Activated B cell treated with CpG ODN at 0.5 μM for 24 hours (primary cell): ENCODE measurements at regions not wholly inside any gene's neighbourhood (a gene's known extent, or its start where the extent isn't known, plus 50 kb on each side); places are given as distances from the start of the nearest gene placed in this dataset.

Source experiments
- ATAC-seq: fragments of 200-7000 bp; cut with Tn5 transposase; one replicate; pipeline ENCODE4 v1.10.0; 2021; ENCODE audit warnings: low read depth, mild to moderate bottlenecking, moderate library complexity
- CTCF ChIA-PET: fragments of 350-600 bp; sonication (Branson Sonifier 250); formaldehyde crosslinking; loops from one replicate; lab custom pipeline; 2021; ENCODE audit warnings: antibody characterized with exemption; lab: Charles Lee
- POLR2A ChIA-PET: fragments of 350-600 bp; sonication (Branson Sonifier 250); formaldehyde crosslinking; loops from one replicate; lab custom pipeline; 2021; ENCODE audit warnings: antibody characterized with exemption; lab: Charles Lee
- DNase-seq: peaks from one replicate; pipeline ENCODE4 v3.0.0; 2022
- H3K27ac Mint-ChIP-seq: one replicate; pipeline ENCODE4 v1.8.0; 2020; ENCODE audit warnings: mixed read lengths
- H3K27me3 Mint-ChIP-seq: one replicate; pipeline ENCODE4 v1.8.0; 2021; ENCODE audit warnings: mixed read lengths
- H3K36me3 Mint-ChIP-seq: one replicate; pipeline ENCODE4 v1.8.0; 2021; ENCODE audit warnings: low read depth, mixed read lengths
- H3K4me1 Mint-ChIP-seq: one replicate; pipeline ENCODE4 v1.8.0; 2021; ENCODE audit warnings: mixed read lengths
- H3K4me3 Mint-ChIP-seq: one replicate; pipeline ENCODE4 v1.8.0; 2020; ENCODE audit warnings: mild to moderate bottlenecking, mixed read lengths
- H3K9me3 Mint-ChIP-seq: one replicate; pipeline ENCODE4 v1.8.0; 2020; ENCODE audit warnings: mixed read lengths
- intact Hi-C: fragments of 100-400 bp; cut with micrococcal nuclease; formaldehyde crosslinking; loops from one replicate; pipeline ENCODE4 v1.15.1; 2024
- TF ChIP-seq, protein P1 (sequence below): fragments of 200-600 bp; IDR thresholded peaks from one replicate; pipeline ENCODE4 v1.8.0; 2022; ENCODE audit warnings: antibody characterized with exemption, mild to moderate bottlenecking

DNA sequence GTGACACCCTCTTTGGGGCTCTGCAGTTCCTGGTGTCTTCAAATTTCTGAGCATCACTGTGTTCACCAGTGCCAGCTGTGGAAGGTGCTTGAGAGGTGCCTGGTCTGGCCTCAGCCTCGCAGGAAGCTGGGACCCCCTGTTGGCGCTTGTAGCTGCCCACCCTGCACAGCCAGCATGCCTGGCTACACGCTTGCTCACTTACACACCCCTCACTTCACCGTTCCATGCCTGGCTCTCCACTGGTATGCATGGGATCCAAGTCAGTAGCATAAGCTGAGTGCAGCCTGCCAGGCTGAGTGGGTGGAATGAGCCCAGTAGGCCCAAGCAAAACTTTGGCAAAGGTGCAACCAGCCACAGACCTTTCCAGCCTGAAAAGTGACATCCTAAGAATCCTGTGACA, 801.4 kb upstream of the PTPRD start:
- intact Hi-C loops = no loop called here
- TF ChIP-seq, protein P1, sequence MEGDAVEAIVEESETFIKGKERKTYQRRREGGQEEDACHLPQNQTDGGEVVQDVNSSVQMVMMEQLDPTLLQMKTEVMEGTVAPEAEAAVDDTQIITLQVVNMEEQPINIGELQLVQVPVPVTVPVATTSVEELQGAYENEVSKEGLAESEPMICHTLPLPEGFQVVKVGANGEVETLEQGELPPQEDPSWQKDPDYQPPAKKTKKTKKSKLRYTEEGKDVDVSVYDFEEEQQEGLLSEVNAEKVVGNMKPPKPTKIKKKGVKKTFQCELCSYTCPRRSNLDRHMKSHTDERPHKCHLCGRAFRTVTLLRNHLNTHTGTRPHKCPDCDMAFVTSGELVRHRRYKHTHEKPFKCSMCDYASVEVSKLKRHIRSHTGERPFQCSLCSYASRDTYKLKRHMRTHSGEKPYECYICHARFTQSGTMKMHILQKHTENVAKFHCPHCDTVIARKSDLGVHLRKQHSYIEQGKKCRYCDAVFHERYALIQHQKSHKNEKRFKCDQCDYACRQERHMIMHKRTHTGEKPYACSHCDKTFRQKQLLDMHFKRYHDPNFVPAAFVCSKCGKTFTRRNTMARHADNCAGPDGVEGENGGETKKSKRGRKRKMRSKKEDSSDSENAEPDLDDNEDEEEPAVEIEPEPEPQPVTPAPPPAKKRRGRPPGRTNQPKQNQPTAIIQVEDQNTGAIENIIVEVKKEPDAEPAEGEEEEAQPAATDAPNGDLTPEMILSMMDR = no peak
- no peaks in the 10 kb centered on the region for H3K27me3 Mint-ChIP-seq
- no peak overlapping the region for H3K4me3 Mint-ChIP-seq
- H3K27ac Mint-ChIP-seq = no peak overlapping the region
- H3K4me1 Mint-ChIP-seq = no peaks in the 10 kb centered on the region
- peaks cover 3% of the 10 kb centered on the region for H3K9me3 Mint-ChIP-seq
- no peaks in the 10 kb centered on the region for H3K36me3 Mint-ChIP-seq
- CTCF ChIA-PET = no interaction called here
- POLR2A ChIA-PET = no interaction called here
- ATAC-seq = no peak
- DNase-seq = no peak

DNA sequence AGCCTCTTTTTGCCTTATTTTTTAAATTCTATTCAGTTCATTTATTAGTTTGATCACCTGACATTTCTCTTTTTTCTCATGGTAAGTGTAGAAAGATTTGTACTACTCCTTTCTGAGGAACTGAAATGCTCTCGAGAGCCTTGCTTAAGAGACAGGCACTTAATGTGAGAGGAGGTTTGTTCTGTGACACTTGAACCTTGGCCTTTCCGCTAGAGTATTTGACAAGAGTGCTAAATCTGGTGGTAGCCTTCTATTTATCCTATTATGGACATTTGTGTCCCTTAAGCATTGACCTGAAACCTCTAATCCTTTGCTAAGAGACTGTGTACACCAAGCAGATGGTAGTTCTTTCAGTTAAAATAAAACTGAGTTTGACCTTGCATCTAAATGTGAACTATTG, 805.0 kb upstream of the PTPRD start:
- ChIA-PET CTCF (no interaction called here), POLR2A (no interaction called here)
- no peaks in the 10 kb centered on the region for H3K4me1 Mint-ChIP-seq
- H3K36me3 Mint-ChIP-seq = no peaks in the 10 kb centered on the region
- TF ChIP-seq, protein P1 = no peak
- DNase-seq (no peak), ATAC-seq (no peak)
- no peaks in the 10 kb centered on the region for H3K27me3 Mint-ChIP-seq
- no peak overlapping the region for H3K27ac Mint-ChIP-seq
- no peak overlapping the region for H3K4me3 Mint-ChIP-seq
- H3K9me3 Mint-ChIP-seq = peaks cover 5% of the 10 kb centered on the region
- intact Hi-C loops = no loop called here

DNA sequence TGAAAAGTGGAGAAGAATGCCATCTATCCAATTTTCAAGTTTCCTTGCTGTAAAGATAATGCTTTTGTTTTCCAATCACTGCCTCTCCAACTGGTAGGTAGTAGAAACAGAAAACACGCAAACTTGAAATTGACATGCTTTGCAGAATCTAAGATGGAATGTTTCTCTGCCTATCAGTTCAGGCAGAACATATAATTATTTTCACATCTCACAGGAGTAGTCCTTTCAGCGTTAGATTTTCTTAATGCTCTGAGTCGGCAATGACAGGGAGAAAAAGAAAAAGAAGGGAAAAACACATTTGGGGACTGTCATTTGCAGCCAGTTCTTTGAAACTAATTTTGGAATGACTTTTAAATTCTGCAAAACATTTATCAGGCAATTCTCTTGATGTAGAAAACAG, 818.7 kb upstream of the PTPRD start:
- CTCF ChIA-PET = no interaction called here
- Mint-ChIP-seq H3K4me3 (no peak overlapping the region), H3K9me3 (peaks cover 11% of the 10 kb centered on the region), H3K27ac (no peak overlapping the region), H3K4me1 (no peaks in the 10 kb centered on the region), H3K27me3 (no peaks in the 10 kb centered on the region), H3K36me3 (no peaks in the 10 kb centered on the region)
- intact Hi-C loops = no loop called here
- TF ChIP-seq, protein P1 = no peak
- no peak for DNase-seq
- ATAC-seq = no peak
- POLR2A ChIA-PET = no interaction called here

DNA sequence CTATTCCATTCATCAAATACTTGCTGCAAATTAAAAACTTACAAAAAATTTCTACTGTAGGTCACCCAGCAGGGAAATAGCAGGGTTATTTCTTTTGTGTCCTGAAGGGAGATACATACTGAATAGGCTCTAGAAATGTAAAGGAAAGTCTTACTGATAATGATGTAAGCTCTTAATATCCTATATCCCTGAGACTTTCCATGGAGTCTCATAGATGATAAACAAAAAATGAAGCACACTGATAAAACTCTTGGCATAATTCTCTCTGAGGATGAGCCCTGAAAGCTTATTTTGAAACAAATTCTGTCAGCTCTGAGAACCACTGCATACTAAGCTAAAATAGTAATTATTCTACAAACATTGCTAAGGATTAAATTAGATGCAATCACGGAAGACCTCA, 819.6 kb upstream of the PTPRD start:
- CTCF ChIA-PET = no interaction called here
- POLR2A ChIA-PET = no interaction called here
- DNase-seq (no peak), ATAC-seq (no peak)
- Mint-ChIP-seq H3K4me3 (no peak overlapping the region), H3K36me3 (no peaks in the 10 kb centered on the region), H3K9me3 (peaks cover 10% of the 10 kb centered on the region), H3K27ac (no peak overlapping the region), H3K4me1 (no peaks in the 10 kb centered on the region), H3K27me3 (no peaks in the 10 kb centered on the region)
- TF ChIP-seq, protein P1 = no peak
- intact Hi-C loops = no loop called here

DNA sequence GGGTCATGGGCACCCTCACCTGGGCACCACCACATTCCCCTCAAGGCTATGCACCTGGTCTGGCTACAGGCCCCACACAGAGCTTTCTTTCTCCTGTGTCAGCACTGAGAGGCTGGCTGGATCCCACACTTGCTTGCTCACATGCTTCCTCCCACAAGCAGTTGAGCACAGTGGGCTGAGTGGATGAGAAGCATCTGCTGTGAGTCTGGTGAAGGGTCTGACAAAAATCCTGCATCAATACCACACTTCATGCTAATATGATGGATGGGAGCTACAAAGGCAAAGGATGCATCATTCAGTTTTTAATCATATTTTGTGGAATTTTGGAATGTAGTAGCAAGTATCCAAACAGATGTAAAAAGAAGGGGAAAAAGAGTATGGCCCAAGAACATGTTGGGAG, 830.8 kb upstream of the PTPRD start:
- Mint-ChIP-seq H3K9me3 (peaks cover 4% of the 10 kb centered on the region), H3K4me1 (no peaks in the 10 kb centered on the region), H3K27ac (no peak overlapping the region), H3K36me3 (no peaks in the 10 kb centered on the region), H3K4me3 (no peak overlapping the region), H3K27me3 (no peaks in the 10 kb centered on the region)
- intact Hi-C loops = no loop called here
- no peak for ATAC-seq
- ChIA-PET POLR2A (no interaction called here), CTCF (no interaction called here)
- no peak for DNase-seq
- TF ChIP-seq, protein P1 = no peak
